ENCODE measurements at regions not wholly inside any gene's neighbourhood (a gene's known extent, or its start where the extent isn't known, plus 50 kb on each side); places are given as distances from the start of the nearest gene placed in this dataset.
"Not testable (repeated sequence)": the region's sequence is repeated elsewhere in the genome, so short reads cannot be mapped to it uniquely, and the experiment has no call there.

GRCh38 chr17:21768244-21768643, 75.9 kb downstream of the KCNJ18 start:
- H4K91ac ChIP-seq (ENCODE audit: insufficient read depth, low read depth, low read length); dilution Hi-C loops (cut with HindIII; ENCODE audit: low sequenced_read_pairs, unreplicated experiment); H3K4me1 ChIP-seq (ENCODE audit: control insufficient read depth, insufficient read depth, low read length); H2AK9ac ChIP-seq (replicated peaks; ENCODE audit: low read depth, low read length, poor library complexity); intact Hi-C loops (cut with micrococcal nuclease); DNase-seq; BruUV-seq (replicated peaks); H3K9me1 ChIP-seq (ENCODE audit: insufficient read depth, low read length); H3K56ac ChIP-seq (ENCODE audit: extremely low read depth, insufficient read depth, low read length); H3K4ac ChIP-seq (ENCODE audit: low read depth, low read length); H2AFZ ChIP-seq (replicated peaks; ENCODE audit: low read length, poor library complexity); H3K27me3 ChIP-seq (ENCODE audit: control insufficient read depth, insufficient read depth, low read length); H3K14ac ChIP-seq (replicated peaks; ENCODE audit: low read depth, low read length); H3K9me3 ChIP-seq (ENCODE audit: control insufficient read depth, insufficient read depth, low read length); H4K8ac ChIP-seq (ENCODE audit: low read depth in 2 of 2, low read length in 2 of 2); H4K20me1 ChIP-seq (ENCODE audit: insufficient read depth, low read length); CTCF ChIA-PET; H3K23ac ChIP-seq (ENCODE audit: low read depth, low read length); ATAC-seq (ENCODE audit: low read depth); H3K4me3 ChIP-seq (ENCODE audit: insufficient read depth, low read depth, low read length); H3K27ac ChIP-seq (ENCODE audit: insufficient read depth, low read length); H3K79me1 ChIP-seq (ENCODE audit: low read depth in 1 of 2, low read length in 2 of 2); H2AK5ac ChIP-seq (ENCODE audit: low read depth, low read length); in situ Hi-C loops (cut with MboI; ENCODE audit: low sequenced_read_pairs); H3K9ac ChIP-seq (ENCODE audit: low read depth, low read length); H3K4me2 ChIP-seq (ENCODE audit: low read depth, low read length); POLR2A ChIA-PET (ENCODE audit: unreplicated experiment); H3K36me3 ChIP-seq (ENCODE audit: control insufficient read depth, insufficient read depth, low read length); H3K18ac ChIP-seq (ENCODE audit: low read depth, low read length); H4K5ac ChIP-seq (ENCODE audit: low read depth, low read length); H2BK5ac ChIP-seq (ENCODE audit: low read depth, low read length, poor library complexity, severe bottlenecking); H2BK20ac ChIP-seq (ENCODE audit: low read depth, low read length); H2BK15ac ChIP-seq (ENCODE audit: low read depth, low read length); H2BK120ac ChIP-seq (ENCODE audit: low read depth, low read length): not testable (repeated sequence)
- WGBS, 2 experiments (ENCODE audit: extremely low coverage in 2 of 2, insufficient read length in 1 of 2), result 40% methylated on average over 4 of the region's 6 CpGs; no CpG with 5 or more reads in 1 of the 2 experiments

- DNase-seq; H3K27me3 ChIP-seq (ENCODE audit: control insufficient read depth, insufficient read depth, low read length); H3K79me1 ChIP-seq (ENCODE audit: low read depth in 1 of 2, low read length in 2 of 2); H3K56ac ChIP-seq (ENCODE audit: extremely low read depth, insufficient read depth, low read length); H3K9me3 ChIP-seq (ENCODE audit: control insufficient read depth, insufficient read depth, low read length); H2AK9ac ChIP-seq (replicated peaks; ENCODE audit: low read depth, low read length, poor library complexity); H3K4me2 ChIP-seq (ENCODE audit: low read depth, low read length); intact Hi-C loops (cut with micrococcal nuclease); H2AK5ac ChIP-seq (ENCODE audit: low read depth, low read length); H3K4me1 ChIP-seq (ENCODE audit: control insufficient read depth, insufficient read depth, low read length); dilution Hi-C loops (cut with HindIII; ENCODE audit: low sequenced_read_pairs, unreplicated experiment); BruUV-seq (replicated peaks); H4K5ac ChIP-seq (ENCODE audit: low read depth, low read length); H3K4ac ChIP-seq (ENCODE audit: low read depth, low read length); H3K27ac ChIP-seq (ENCODE audit: insufficient read depth, low read length); H3K14ac ChIP-seq (replicated peaks; ENCODE audit: low read depth, low read length); H3K18ac ChIP-seq (ENCODE audit: low read depth, low read length); CTCF ChIA-PET; ATAC-seq (ENCODE audit: low read depth); H3K4me3 ChIP-seq (ENCODE audit: insufficient read depth, low read depth, low read length); H3K9me1 ChIP-seq (ENCODE audit: insufficient read depth, low read length); H3K36me3 ChIP-seq (ENCODE audit: control insufficient read depth, insufficient read depth, low read length); H3K23ac ChIP-seq (ENCODE audit: low read depth, low read length); POLR2A ChIA-PET (ENCODE audit: unreplicated experiment); H4K8ac ChIP-seq (ENCODE audit: low read depth in 2 of 2, low read length in 2 of 2); H2BK20ac ChIP-seq (ENCODE audit: low read depth, low read length); H2BK120ac ChIP-seq (ENCODE audit: low read depth, low read length); H2AFZ ChIP-seq (replicated peaks; ENCODE audit: low read length, poor library complexity); H2BK15ac ChIP-seq (ENCODE audit: low read depth, low read length); in situ Hi-C loops (cut with MboI; ENCODE audit: low sequenced_read_pairs); H3K9ac ChIP-seq (ENCODE audit: low read depth, low read length); H2BK5ac ChIP-seq (ENCODE audit: low read depth, low read length, poor library complexity, severe bottlenecking); H4K20me1 ChIP-seq (ENCODE audit: insufficient read depth, low read length); H4K91ac ChIP-seq (ENCODE audit: insufficient read depth, low read depth, low read length): not testable (repeated sequence)
- 35% methylated on average over 2 of the region's 13 CpGs; no CpG with 5 or more reads in 1 of the 2 experiments for WGBS, 2 experiments (ENCODE audit: extremely low coverage in 2 of 2, insufficient read length in 1 of 2)
Measured at GRCh38 chr17:21768729-21769462, 76.6 kb downstream of the KCNJ18 start.

Data from IMR-90 (cell line).